HG02642 (cell line): ENCODE measurements at regions not wholly inside any gene's neighbourhood (a gene's known extent, or its start where the extent isn't known, plus 50 kb on each side); places are given as distances from the start of the nearest gene placed in this dataset.

Experiments
- ATAC-seq: cut with Tn5 transposase; IDR thresholded peaks from one replicate; pipeline ENCODE4 v1.9.1; 2021; ENCODE audit warnings: mild to moderate bottlenecking; ENCODE audit not compliant: unreplicated experiment, poor library complexity

GRCh38 chr9:80890124-80890523 is 799.2 kb downstream of the TLE1 start:
- ATAC-seq = no peak

- ATAC-seq = no peak
Observed at GRCh38 chr9:80885894-80886293, 803.5 kb downstream of the TLE1 start.

- ATAC-seq = no peak
Observed at GRCh38 chr9:80883826-80884579, 805.3 kb downstream of the TLE1 start.

GRCh38 chr9:80883426-80883825 is 805.9 kb downstream of the TLE1 start:
- ATAC-seq = no peak

GRCh38 chr9:80881940-80882339 is 807.4 kb downstream of the TLE1 start:
- ATAC-seq = no peak

- ATAC-seq = no peak
Observed at GRCh38 chr9:80881320-80881719, 808.0 kb downstream of the TLE1 start.

- ATAC-seq = no peak
Observed at GRCh38 chr9:80878556-80878955, 810.8 kb downstream of the TLE1 start.

GRCh38 chr9:80875947-80876346 is 813.4 kb downstream of the TLE1 start:
- ATAC-seq = no peak

GRCh38 chr9:80874276-80874675 is 815.1 kb downstream of the TLE1 start:
- no peak for ATAC-seq

- ATAC-seq = no peak
Observed at GRCh38 chr9:80873861-80874260, 815.5 kb downstream of the TLE1 start.

- no peak for ATAC-seq
Observed at GRCh38 chr9:80871596-80871995, 817.8 kb downstream of the TLE1 start.

GRCh38 chr9:80867731-80868130 is 821.6 kb downstream of the TLE1 start:
- no peak for ATAC-seq

- no peak for ATAC-seq
Observed at GRCh38 chr9:80866576-80867227, 822.6 kb downstream of the TLE1 start.

GRCh38 chr9:80866121-80866520 is 823.2 kb downstream of the TLE1 start:
- ATAC-seq = no peak

GRCh38 chr9:80843028-80843427 is 846.3 kb downstream of the TLE1 start:
- ATAC-seq = no peak

GRCh38 chr9:80842389-80842788 is 847.0 kb downstream of the TLE1 start:
- no peak for ATAC-seq

GRCh38 chr9:80841888-80842287 is 847.5 kb downstream of the TLE1 start:
- no peak for ATAC-seq

GRCh38 chr9:80839821-80840675 is 849.3 kb downstream of the TLE1 start:
- ATAC-seq = no peak

- ATAC-seq = no peak
Observed at GRCh38 chr9:80836013-80836412, 853.3 kb downstream of the TLE1 start.

GRCh38 chr9:80831751-80832150 is 857.6 kb downstream of the TLE1 start:
- no peak for ATAC-seq

GRCh38 chr9:80811656-80812055 is 877.7 kb downstream of the TLE1 start:
- no peak for ATAC-seq
